ENCODE measurements at regions not wholly inside any gene's neighbourhood (a gene's known extent, or its start where the extent isn't known, plus 50 kb on each side); places are given as distances from the start of the nearest gene placed in this dataset.

- TF ChIP-seq, protein P1, sequence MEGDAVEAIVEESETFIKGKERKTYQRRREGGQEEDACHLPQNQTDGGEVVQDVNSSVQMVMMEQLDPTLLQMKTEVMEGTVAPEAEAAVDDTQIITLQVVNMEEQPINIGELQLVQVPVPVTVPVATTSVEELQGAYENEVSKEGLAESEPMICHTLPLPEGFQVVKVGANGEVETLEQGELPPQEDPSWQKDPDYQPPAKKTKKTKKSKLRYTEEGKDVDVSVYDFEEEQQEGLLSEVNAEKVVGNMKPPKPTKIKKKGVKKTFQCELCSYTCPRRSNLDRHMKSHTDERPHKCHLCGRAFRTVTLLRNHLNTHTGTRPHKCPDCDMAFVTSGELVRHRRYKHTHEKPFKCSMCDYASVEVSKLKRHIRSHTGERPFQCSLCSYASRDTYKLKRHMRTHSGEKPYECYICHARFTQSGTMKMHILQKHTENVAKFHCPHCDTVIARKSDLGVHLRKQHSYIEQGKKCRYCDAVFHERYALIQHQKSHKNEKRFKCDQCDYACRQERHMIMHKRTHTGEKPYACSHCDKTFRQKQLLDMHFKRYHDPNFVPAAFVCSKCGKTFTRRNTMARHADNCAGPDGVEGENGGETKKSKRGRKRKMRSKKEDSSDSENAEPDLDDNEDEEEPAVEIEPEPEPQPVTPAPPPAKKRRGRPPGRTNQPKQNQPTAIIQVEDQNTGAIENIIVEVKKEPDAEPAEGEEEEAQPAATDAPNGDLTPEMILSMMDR (conservative IDR thresholded peaks at IDR 0.05; ENCODE audit: low read length), result no peak
- no peak for TF ChIP-seq EZH2phosphoT487 (IDR thresholded peaks at IDR 0.05; ENCODE audit: borderline replicate concordance)
These were observed 55.7 kb upstream of the FANCC start for GRCh38 chr9:95373069-95373681.
